HK-2 (cell line): ENCODE measurements at regions not wholly inside any gene's neighbourhood (a gene's known extent, or its start where the extent isn't known, plus 50 kb on each side); places are given as distances from the start of the nearest gene placed in this dataset.

Source experiments
- DNase-seq: peaks from one replicate; pipeline ENCODE4 v3.0.0-alpha.2; 2018; ENCODE audit not compliant: unreplicated experiment

GRCh38 chr16:86363057-86363490, 147.3 kb upstream of the FOXF1 start:
- DNase-seq = no peak

- DNase-seq = no peak
These were observed 146.3 kb upstream of the FOXF1 start for GRCh38 chr16:86363836-86364618.

DNA sequence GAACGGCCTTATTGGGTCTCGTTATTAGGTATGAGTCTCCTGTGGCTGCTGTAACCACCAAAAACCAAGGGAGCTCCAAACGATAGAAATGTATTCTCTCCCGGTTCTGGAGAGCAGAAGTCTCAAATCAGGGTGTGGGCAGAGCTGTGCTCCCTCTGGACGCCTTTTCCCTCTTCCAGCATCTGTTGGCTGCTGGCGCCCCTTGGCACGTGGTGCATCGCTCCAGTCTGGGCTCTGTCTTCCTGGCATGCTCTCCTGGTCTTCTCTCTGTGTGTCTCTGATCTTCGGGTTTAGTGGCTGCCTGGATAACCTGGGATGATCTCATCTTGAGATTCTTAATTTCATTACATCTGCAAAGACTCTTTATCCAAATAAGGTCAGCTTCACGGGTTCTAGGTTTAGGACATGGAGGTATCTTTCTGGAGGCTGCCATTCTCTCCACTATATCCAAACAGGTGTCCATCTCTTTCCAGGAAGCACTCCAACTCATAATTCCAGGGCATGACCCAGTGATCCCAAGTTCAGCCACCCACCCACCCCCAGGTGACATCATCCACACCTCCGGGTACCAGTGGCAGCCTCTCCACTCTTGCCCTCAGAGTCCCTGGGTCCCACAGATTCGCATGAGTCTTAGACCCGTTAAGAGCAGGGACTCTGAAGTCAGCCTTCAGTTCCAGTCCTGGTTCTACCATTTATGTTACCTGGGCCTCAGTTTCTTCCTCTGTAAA, 145.5 kb upstream of the FOXF1 start:
- DNase-seq = no peak

DNA sequence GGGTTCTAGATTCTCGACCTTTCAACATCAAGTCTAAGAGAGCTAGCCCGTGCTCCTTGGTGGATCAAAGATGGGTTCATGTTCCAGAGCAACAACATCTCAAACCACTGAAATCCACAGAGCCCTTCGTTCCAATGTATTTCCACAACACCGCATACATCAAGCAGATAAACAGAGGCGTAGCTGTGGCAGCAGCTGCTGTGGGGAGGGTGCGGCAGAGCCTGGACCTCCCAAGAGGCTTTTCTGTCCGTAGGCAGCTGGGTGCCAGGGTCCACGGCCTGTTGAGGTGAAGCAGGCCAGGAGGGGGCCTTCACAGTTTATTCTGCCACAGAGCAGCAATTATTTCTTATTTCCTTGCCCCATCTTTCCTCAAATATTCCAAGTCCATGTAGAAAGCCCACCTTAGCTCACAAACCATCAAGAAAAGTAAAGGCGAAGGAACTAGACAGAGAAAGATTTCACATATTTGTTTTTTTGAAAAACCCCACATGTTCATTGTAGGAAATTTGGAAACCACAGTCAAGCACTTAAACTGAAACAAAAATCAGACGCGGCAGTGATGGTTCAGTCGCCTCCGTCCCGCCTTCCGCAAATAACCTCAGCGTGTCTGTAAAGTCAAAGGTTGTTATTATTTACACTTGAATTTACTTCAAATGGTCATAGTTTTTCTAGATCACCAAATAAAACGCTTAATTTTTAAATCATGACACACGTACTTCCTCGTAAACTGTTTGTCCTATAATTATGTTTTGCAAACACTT, 144.6 kb upstream of the FOXF1 start:
- DNase-seq = no peak

DNA sequence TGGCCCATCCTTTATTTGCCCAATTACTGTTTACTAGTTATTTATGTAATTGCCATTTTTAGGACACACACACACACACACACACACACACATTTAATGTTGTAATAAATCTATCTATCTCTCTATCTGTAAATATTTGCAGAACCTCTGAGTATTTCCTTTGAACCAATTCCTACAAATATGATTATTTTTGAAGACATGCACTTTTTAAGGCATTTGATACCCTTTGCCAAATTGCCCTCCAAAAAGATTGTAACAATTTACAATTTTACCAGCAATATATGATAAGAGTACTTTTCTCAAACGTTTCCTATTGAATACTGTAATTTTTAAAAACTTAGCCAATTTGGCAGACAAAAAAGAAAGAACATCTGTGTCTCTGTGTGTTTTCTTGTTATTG, 143.8 kb upstream of the FOXF1 start:
- no peak for DNase-seq

- DNase-seq = no peak
These were observed 142.8 kb upstream of the FOXF1 start for GRCh38 chr16:86367291-86368072.

DNA sequence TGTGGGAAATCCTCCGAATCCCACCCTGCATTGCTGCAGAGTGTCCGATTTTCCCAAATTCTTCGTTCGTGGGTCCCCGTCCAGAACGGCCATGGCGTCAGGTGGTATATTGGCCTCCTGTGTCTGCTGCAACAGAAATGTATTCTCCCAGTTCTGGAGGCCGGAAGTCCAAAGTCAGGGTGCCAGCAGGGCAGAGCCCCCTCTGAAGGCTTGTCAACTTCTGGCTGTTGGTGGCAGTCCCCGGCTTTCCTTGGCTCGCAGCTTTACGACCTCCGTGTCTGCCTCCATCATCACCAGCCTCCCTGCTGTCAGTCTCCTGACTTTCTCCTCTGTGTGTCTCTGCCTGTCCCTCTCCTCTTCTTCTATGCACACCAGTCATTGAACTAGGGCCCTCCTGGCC, 142.1 kb upstream of the FOXF1 start:
- DNase-seq = no peak

DNA sequence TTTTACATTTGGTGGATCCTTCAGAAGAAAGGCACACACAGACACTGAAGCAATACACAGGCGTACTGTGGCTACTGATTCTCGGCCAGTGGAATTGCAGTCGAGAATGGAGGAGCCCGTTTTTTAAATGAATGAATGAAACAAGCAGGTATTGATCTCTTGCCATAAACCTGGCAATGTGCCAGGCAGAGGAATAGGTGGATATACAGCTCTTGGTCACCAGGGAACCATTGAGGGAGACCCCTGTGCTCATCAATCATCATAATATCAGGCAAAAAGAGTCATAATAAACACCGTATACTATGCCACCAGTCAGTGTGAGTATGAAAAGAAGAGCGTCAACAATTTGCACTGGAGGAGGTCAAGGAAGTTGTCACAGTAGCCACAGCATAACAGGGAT, 140.3 kb upstream of the FOXF1 start:
- no peak for DNase-seq

DNA sequence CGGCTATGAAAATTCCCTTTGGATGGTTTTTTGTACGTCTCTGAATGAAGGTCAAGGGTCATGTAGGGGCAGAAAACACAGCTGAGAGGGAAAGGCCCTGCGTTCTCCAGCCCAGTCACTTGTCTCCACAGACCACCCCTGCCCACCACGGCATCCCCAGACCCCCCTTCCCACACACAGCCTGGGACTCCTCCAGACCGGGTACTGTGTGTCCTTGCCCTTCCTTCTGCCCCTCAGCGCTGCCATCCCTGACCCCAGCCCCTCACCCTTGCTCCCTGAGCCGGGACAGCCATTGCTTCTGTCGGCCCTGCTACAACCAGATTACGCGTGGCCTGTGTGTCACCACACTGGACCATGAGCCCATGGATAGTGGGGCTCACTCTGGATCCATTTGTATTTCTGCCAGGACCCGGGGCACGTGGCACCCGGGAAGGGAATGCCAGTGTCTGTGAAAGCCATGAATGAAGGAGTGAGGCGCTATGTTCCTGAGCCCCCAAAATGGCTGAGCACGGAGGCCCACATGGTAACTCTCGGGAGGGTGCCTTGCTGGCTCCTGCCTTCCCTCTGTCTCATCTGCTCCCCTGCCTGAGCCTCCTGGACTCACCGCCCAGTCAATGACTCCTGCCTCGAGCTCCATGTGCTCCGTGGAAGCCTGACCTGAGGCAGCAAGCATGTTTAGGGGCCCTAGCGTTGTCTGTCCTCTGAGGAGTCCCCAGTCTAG, 139.1 kb upstream of the FOXF1 start:
- no peak for DNase-seq

DNA sequence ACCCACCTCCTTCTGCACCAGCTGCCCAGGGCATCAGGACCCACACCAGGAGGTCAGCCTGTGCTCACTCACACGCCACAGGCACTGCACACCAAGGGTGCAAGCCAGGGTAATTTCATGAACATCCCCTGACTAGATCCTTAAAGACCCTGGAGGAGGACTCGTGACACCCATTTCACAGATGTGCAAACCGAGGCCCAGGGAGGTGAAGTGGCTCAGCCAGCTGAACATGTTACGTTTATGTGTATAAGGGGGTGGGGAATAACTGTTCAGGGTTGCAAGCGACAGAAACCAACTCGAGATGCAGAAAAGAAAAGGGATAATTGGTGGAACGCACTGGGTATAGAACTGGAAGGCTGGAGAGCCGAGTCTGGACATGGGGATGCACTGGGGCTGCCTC, 138.1 kb upstream of the FOXF1 start:
- DNase-seq = no peak

DNA sequence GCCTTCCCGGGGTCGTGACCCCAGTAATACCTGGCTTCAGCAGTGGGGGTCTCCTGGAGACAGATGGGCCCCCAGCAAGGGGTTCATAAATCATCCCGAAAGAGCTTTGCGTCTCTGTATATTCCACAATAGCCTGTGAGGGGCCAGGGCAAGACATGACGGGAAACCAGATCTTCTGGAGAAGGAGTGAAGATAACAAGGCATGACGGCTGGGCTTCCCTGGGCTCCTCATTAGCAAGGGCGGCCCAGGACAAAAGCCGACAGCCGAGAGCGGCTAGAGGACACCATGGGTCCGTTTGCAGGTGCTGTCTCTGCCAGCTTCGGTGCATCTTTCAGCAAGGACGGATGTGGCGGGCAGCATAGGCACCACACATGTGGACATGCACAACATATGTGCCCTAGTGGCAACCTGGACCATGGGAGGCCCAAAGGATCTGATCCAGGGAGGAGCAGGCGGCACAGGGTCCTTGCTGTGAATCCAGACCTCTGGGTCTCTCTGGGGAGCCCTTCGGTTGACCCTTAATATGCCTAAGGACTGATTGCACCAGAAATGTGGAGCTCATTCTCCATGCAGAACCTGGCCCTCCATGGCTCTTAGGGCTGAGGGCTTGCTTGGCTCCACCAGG, 136.9 kb upstream of the FOXF1 start:
- no peak for DNase-seq

DNA sequence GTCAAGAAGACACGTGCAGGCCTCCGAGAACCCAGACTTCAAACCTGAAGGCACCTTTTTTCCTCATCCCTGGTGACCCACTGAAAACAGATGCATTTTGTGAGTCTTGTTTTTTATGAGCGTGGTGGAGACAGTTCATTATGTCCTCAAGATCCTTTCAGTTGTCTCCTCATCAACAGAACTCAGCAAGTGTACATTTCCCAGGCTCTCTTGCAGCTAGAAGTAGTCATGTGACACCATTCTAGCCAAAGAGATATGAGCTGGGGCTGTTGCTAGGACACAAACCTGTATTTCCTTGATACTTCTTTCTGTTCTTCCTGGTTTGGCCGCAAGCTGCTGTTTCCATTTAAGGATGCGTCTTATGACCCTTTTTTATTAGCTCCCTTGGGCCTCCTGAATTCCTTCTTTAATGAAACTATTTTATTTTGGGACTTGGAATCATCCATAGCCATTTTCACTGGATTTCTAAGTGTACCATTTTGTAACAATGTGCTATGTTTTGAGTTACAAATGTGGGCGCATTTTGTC, 135.7 kb upstream of the FOXF1 start:
- no peak for DNase-seq

DNA sequence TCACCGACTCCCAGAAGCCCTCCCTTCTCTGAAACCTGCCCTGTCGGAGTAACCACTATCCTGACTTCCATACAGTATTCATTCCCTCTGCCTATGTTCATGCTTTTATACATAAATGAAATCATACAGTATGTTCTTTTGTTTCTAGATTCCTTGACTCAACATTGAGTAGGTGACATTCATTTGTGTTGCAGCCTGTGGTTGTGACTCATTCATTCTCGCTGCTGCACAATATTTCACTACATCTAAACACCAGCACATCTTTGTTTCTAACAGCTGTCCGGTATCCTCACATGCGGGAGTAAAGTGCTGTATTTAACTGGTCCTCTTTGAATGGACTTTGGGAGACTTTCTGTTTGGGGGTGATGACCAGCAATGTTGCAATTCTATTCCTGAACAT, 135.0 kb upstream of the FOXF1 start:
- DNase-seq = no peak

DNA sequence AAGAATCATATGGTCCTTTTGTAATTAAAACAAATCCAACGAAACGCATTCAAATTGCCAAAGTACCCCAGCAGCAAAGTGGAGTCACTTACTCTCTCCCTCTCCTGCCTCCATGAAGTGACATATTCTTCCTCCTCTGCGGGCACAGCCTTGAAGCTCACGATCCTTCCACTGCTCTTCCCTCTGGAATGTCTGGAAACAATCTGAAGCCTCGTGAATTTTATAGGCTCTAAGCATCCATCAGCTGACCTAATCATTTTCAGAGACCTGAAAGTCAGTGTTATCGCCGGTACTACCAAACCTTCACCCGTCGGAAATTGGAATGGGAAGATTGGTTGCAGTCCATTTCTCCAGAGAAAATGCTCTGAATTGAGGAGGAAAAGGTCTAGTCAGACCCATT, 134.5 kb upstream of the FOXF1 start:
- DNase-seq = no peak

- no peak for DNase-seq
These were observed 133.5 kb upstream of the FOXF1 start for GRCh38 chr16:86376837-86377236.

DNA sequence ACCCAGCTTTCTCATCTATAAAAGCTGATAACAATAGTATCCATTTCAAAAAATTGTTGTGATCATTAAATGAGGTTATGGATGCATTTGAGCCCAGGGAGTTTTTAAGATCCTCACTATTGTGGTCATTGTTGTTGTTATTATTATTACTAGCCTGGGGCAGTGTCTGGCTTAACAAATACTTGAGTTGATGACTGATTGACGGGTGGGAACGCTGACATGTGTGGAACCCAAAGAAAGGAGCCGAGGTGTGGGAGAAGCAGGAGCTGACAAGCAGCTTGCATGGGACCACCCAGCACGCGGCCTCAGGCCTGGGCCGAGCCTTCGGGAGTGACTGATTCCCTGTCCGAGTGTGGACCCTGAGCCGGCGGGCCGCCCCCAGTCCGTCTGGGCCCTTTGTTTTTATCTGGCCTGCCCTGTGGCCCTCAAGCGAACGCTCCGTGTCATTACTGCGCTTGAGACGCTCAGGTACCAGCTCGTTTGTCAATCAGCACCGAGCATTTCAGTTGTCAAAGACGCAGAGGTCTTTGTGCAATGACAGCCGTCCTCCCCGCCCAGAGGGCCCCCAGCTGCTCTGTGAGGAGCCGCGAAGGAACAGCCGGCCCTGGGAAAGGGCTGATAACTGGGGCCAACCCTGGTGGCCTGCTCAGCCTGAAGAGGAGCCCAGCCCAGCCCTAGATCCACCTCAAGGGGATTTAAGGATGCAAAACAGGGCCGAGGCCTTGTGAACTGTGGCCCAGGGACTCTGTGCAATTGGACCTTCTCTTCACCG, 132.9 kb upstream of the FOXF1 start:
- no peak for DNase-seq

DNA sequence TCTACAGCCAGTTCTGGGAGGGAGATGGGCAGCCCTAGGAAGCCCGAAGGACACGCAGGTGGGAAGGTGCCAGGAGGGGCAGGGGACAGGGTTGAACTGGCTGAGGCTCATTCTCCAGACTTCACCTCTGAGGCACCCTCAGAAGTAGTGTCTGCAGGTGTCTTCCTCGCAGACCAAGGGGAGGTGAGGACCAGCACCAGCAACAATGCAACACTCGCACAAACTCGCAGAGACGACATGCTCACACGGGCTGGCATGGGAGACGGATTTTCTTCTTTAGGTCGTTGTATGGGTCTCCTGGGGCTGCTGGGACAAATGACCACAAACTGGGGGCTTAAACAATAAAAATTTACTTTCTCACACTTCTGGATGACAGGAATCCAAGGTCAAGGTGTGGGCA, 132.2 kb upstream of the FOXF1 start:
- DNase-seq = no peak

DNA sequence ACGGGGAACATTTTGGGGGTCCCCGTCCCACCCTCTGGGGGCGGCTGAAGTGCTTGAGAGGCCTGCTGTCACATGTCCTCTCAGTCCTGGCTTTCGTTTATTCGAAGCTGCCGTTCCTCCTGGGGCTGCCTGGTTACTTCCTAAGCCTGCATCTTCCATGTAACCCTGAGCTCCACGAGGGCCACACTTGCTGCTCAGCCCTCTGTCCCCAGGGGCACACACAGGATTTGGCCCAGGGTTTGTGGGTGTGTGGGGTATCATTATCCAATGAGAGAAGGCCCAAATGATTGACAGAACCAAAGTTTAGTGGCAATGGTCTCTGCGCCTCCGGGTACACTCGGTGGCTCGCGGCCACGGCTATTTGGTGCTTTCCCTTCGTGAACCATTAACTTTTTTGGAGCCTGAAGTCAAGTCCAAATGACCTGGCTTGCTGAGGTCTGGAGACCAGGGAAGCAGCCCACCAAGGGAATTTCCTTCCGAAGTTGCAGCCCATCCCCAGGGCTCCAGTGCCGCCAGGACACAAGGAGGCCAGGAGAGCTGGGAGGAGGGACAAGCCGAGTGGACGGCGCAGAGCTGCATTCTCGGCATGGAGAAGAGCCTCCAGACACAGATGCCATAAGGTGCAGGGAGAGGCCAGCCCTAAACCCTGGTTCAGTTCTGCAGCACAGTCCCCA, 131.4 kb upstream of the FOXF1 start:
- DNase-seq = no peak

DNA sequence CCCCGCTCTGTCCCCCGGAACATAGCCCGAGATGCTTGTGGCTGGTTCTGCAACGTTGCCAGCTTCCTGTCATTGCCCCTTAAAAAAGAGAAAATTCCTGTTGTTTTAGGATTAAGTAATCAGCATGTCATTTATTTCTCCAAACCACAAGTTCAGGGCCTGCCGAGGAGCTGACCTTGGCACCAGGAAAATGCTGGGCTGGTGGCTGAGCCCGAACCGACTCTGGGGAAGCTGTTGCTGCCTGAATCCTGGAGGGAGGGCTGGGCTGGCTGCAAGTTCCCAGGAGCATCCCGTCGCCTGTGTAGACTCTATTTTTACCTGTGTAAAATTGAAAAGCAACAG, 130.9 kb upstream of the FOXF1 start:
- no peak for DNase-seq
